IMR-90 (cell line): ENCODE measurements at regions not wholly inside any gene's neighbourhood (a gene's known extent, or its start where the extent isn't known, plus 50 kb on each side); places are given as distances from the start of the nearest gene placed in this dataset.

Experiments
- ATAC-seq: fragments of 200-7000 bp; cut with Tn5 transposase; 2 replicates; pipeline ENCODE4 v1.9.1; 2020; ENCODE audit warnings: low read depth, mild to moderate bottlenecking, moderate library complexity
- BruUV-seq: library from RNA; stranded (reverse); fragments of 400-500 nt; replicated peaks from 2 replicates; lab custom pipeline; 2021; lab: Mats Ljungman, UMichigan
- CTCF ChIA-PET: fragments of 300-600 bp; formaldehyde crosslinking; extraction: SDS; loops from one replicate; lab custom pipeline; 2021; ENCODE audit warnings: antibody characterized with exemption; lab: Yijun Ruan, JAX
- POLR2A ChIA-PET: fragments of 300-600 bp; sonication (Branson Sonifier 250); formaldehyde crosslinking; loops from one replicate; lab custom pipeline; 2022; ENCODE audit warnings: antibody characterized with exemption; ENCODE audit not compliant: unreplicated experiment; lab: Charles Lee
- DNase-seq: peaks from one replicate; pipeline ENCODE4 v3.0.0; 2013
- H2AFZ ChIP-seq: replicated peaks from 2 replicates; pipeline ENCODE3; 2013; ENCODE audit warnings: low read length, mild to moderate bottlenecking; ENCODE audit not compliant: poor library complexity
- H2AK5ac ChIP-seq: 2 replicates; pipeline ENCODE4 v1.6.1; 2013; ENCODE audit warnings: low read depth, low read length, inconsistent platforms
- H2AK9ac ChIP-seq: replicated peaks from 2 replicates; pipeline ENCODE3; 2013; ENCODE audit warnings: mild to moderate bottlenecking, low read depth, low read length, moderate library complexity; ENCODE audit not compliant: poor library complexity
- H2BK120ac ChIP-seq: 2 replicates; pipeline ENCODE4 v1.6.1; 2013; ENCODE audit warnings: low read depth, low read length, inconsistent platforms
- H2BK15ac ChIP-seq: 3 replicates; pipeline ENCODE4 v1.6.1; 2013; ENCODE audit warnings: low read depth, low read length, inconsistent platforms
- H2BK20ac ChIP-seq: 2 replicates; pipeline ENCODE4 v1.6.1; 2013; ENCODE audit warnings: low read depth, mild to moderate bottlenecking, inconsistent platforms, low read length, moderate library complexity
- H2BK5ac ChIP-seq: 2 replicates; pipeline ENCODE4 v1.6.1; 2013; ENCODE audit warnings: mild to moderate bottlenecking, low read depth, low read length, inconsistent platforms; ENCODE audit not compliant: poor library complexity, severe bottlenecking
- H3K14ac ChIP-seq: replicated peaks from 2 replicates; pipeline ENCODE4 v1.6.1; 2013; ENCODE audit warnings: low read depth, low read length, inconsistent platforms
- H3K18ac ChIP-seq: 2 replicates; pipeline ENCODE4 v1.6.1; 2013; ENCODE audit warnings: low read depth, low read length, control low read depth
- H3K23ac ChIP-seq: 2 replicates; pipeline ENCODE4 v1.6.1; 2013; ENCODE audit warnings: low read depth, low read length, inconsistent platforms
- H3K27ac ChIP-seq: 2 replicates; pipeline ENCODE4 v1.5.1; 2013; ENCODE audit warnings: mild to moderate bottlenecking, control low read depth, low read length; ENCODE audit not compliant: insufficient read depth
- H3K27me3 ChIP-seq: 2 replicates; pipeline ENCODE4 v1.6.1; 2013; ENCODE audit warnings: low read length; ENCODE audit not compliant: control insufficient read depth, insufficient read depth
- H3K36me3 ChIP-seq: 2 replicates; pipeline ENCODE4 v1.6.1; 2013; ENCODE audit warnings: low read length, mixed read lengths; ENCODE audit not compliant: control insufficient read depth, insufficient read depth
- H3K4ac ChIP-seq: 2 replicates; pipeline ENCODE4 v1.6.1; 2013; ENCODE audit warnings: low read depth, low read length, inconsistent platforms
- H3K4me1 ChIP-seq: 2 replicates; pipeline ENCODE4 v1.6.1; 2013; ENCODE audit warnings: low read length, mixed read lengths; ENCODE audit not compliant: control insufficient read depth, insufficient read depth
- H3K4me2 ChIP-seq: 2 replicates; pipeline ENCODE4 v1.6.1; 2013; ENCODE audit warnings: low read depth, mild to moderate bottlenecking, control low read depth, low read length, moderate library complexity
- H3K4me3 ChIP-seq: 2 replicates; pipeline ENCODE4 v1.5.1; 2013; ENCODE audit warnings: low read depth, mild to moderate bottlenecking, control low read depth, low read length, moderate library complexity; ENCODE audit not compliant: insufficient read depth
- H3K56ac ChIP-seq: 2 replicates; pipeline ENCODE4 v1.6.1; 2013; ENCODE audit warnings: low read length, inconsistent platforms; ENCODE audit not compliant: insufficient read depth; ENCODE audit errors: extremely low read depth
- H3K79me1 ChIP-seq, 2 experiments: 2 replicates each; pipeline ENCODE4 v1.6.1; 2013; ENCODE audit warnings: low read length in 2 of 2, inconsistent platforms in 1 of 2, low read depth in 1 of 2
- H3K9ac ChIP-seq: 2 replicates; pipeline ENCODE4 v1.6.1; 2013; ENCODE audit warnings: low read depth, low read length, control low read depth
- H3K9me1 ChIP-seq: 2 replicates; pipeline ENCODE4 v1.6.1; 2013; ENCODE audit warnings: low read length, inconsistent platforms; ENCODE audit not compliant: insufficient read depth
- H3K9me3 ChIP-seq: 2 replicates; pipeline ENCODE4 v1.6.1; 2013; ENCODE audit warnings: low read length; ENCODE audit not compliant: control insufficient read depth, insufficient read depth
- H4K20me1 ChIP-seq: 2 replicates; pipeline ENCODE4 v1.6.1; 2013; ENCODE audit warnings: low read length, inconsistent platforms; ENCODE audit not compliant: insufficient read depth
- H4K5ac ChIP-seq: 2 replicates; pipeline ENCODE4 v1.6.1; 2013; ENCODE audit warnings: mild to moderate bottlenecking, low read depth, low read length, control low read depth
- H4K8ac ChIP-seq, 2 experiments: 2 replicates each; pipeline ENCODE4 v1.6.1; 2013; ENCODE audit warnings: low read depth in 2 of 2, low read length in 2 of 2, control low read depth in 1 of 2, inconsistent platforms in 1 of 2
- H4K91ac ChIP-seq: 2 replicates; pipeline ENCODE4 v1.6.1; 2013; ENCODE audit warnings: low read depth, low read length, inconsistent platforms; ENCODE audit not compliant: insufficient read depth
- BHLHE40 ChIP-seq: fragments of 150-350 bp; IDR thresholded peaks from 2 replicates; pipeline ENCODE4 v1.6.1; 2016; ENCODE audit warnings: mild to moderate bottlenecking, low read depth, low read length
- CEBPB ChIP-seq: IDR thresholded peaks from 2 replicates; pipeline ENCODE4 v1.6.1; 2012; ENCODE audit warnings: low read depth, low read length, improper control_type of control experiment
- CHD1 ChIP-seq: IDR thresholded peaks from 2 replicates; pipeline ENCODE4 v1.6.1; 2012; ENCODE audit warnings: low read depth, low read length, improper control_type of control experiment
- CTCF ChIP-seq: conservative IDR thresholded peaks from 2 replicates; pipeline ENCODE4 v1.5.1; 2012; ENCODE audit warnings: mild to moderate bottlenecking, low read depth, low read length, improper control_type of control experiment
- ELK1 ChIP-seq: fragments of 150-350 bp; IDR thresholded peaks from 2 replicates; pipeline ENCODE4 v1.6.1; 2016; ENCODE audit warnings: low read depth, mild to moderate bottlenecking, low read length, moderate library complexity, borderline replicate concordance
- FOS ChIP-seq: fragments of 150-350 bp; IDR thresholded peaks from 2 replicates; pipeline ENCODE4 v1.6.1; 2016; ENCODE audit warnings: low read depth, low read length
- MAFK ChIP-seq: IDR thresholded peaks from 2 replicates; pipeline ENCODE4 v1.6.1; 2012; ENCODE audit warnings: low read depth, low read length, improper control_type of control experiment
- MAZ ChIP-seq: IDR thresholded peaks from 2 replicates; pipeline ENCODE4 v1.6.1; 2012; ENCODE audit warnings: low read depth, mild to moderate bottlenecking, low read length, improper control_type of control experiment, moderate library complexity, borderline replicate concordance
- MXI1 ChIP-seq: IDR thresholded peaks from 2 replicates; pipeline ENCODE4 v1.6.1; 2012; ENCODE audit warnings: low read depth, mild to moderate bottlenecking, low read length, moderate library complexity, borderline replicate concordance
- NFE2L2 ChIP-seq: fragments of 150-350 bp; IDR thresholded peaks from 2 replicates; pipeline ENCODE4 v1.6.1; 2016; ENCODE audit warnings: low read depth, mild to moderate bottlenecking, low read length
- POLR2A ChIP-seq: IDR thresholded peaks from 2 replicates; pipeline ENCODE4 v1.6.1; 2012; ENCODE audit warnings: mild to moderate bottlenecking, low read depth, low read length
- RAD21 ChIP-seq: IDR thresholded peaks from 2 replicates; pipeline ENCODE4 v1.6.1; 2012; ENCODE audit warnings: low read length, improper control_type of control experiment
- RCOR1 ChIP-seq: IDR thresholded peaks from 2 replicates; pipeline ENCODE4 v1.6.1; 2012; ENCODE audit warnings: mild to moderate bottlenecking, low read length, improper control_type of control experiment; ENCODE audit not compliant: insufficient replicate concordance
- RFX5 ChIP-seq: IDR thresholded peaks from 2 replicates; pipeline ENCODE4 v1.8.0; 2012; ENCODE audit warnings: low read depth, mild to moderate bottlenecking, low read length, moderate library complexity
- SMC3 ChIP-seq: fragments of 150-350 bp; IDR thresholded peaks from 2 replicates; pipeline ENCODE4 v1.6.1; 2016; ENCODE audit warnings: low read depth, mild to moderate bottlenecking, antibody characterized with exemption, low read length, moderate library complexity
- USF2 ChIP-seq: fragments of 150-350 bp; IDR thresholded peaks from 2 replicates; pipeline ENCODE4 v1.6.1; 2017; ENCODE audit warnings: mild to moderate bottlenecking, antibody characterized with exemption, low read length, low read depth
- WGBS, 2 experiments: methylation state at CpG; one replicate each; pipeline versions ENCODE4 v1.1.5 to v1.1.7; 2013; ENCODE audit warnings: missing lambda C conversion rate in 2 of 2; ENCODE audit not compliant: insufficient read length in 1 of 2; ENCODE audit errors: extremely low coverage in 2 of 2; 5-methylcytosine and 5-hydroxymethylcytosine counted together
- dilution Hi-C: fragments of 300-500 bp; cut with HindIII; formaldehyde crosslinking; loops from one replicate; pipeline ENCODE4 v1.14.3; 2018; ENCODE audit warnings: low sequenced_read_pairs; ENCODE audit not compliant: unreplicated experiment
- in situ Hi-C: fragments of 300-500 bp; cut with MboI; formaldehyde crosslinking; loops from 3 replicates; pipeline ENCODE4 v1.14.3; 2019; ENCODE audit warnings: low sequenced_read_pairs, inconsistent platforms, mixed read lengths
- intact Hi-C: fragments of 100-400 bp; cut with micrococcal nuclease; formaldehyde crosslinking; loops from 2 replicates; pipeline ENCODE4 v1.10.0; 2022

GRCh38 chr13:72121466-72121865 is 254.5 kb upstream of the DACH1 start:
- WGBS, 2 experiments, result no CpG with 5 or more reads among the region's 3 CpGs
- no peak overlapping the region for H3K9ac ChIP-seq
- intact Hi-C loops (no loop called here), dilution Hi-C loops (no loop called here), in situ Hi-C loops (no loop called here)
- H3K18ac ChIP-seq, result no peak overlapping the region
- H2BK5ac ChIP-seq, result no peak overlapping the region
- peaks cover 2% of the 10 kb centered on the region; the same call in 1 of the 2 replicates for H3K9me3 ChIP-seq
- no peak overlapping the region for H3K4me3 ChIP-seq
- no peaks in the 10 kb centered on the region for H3K79me1 ChIP-seq
- H4K5ac ChIP-seq, result no peak overlapping the region
- DNase-seq (no peak), ATAC-seq (no peak)
- TF ChIP-seq RAD21 (no peak), RFX5 (no peak), NFE2L2 (no peak), SMC3 (no peak), BHLHE40 (no peak), ELK1 (no peak), CEBPB (no peak), USF2 (no peak), POLR2A (no peak), CTCF (no peak), MXI1 (no peak), MAZ (no peak), MAFK (no peak), RCOR1 (no peak), FOS (no peak), CHD1 (no peak)
- no peaks in the 10 kb centered on the region for H4K20me1 ChIP-seq
- ChIA-PET CTCF (no interaction called here), POLR2A (no interaction called here)
- H3K23ac ChIP-seq, result no peak overlapping the region
- no peaks in the 10 kb centered on the region for H3K36me3 ChIP-seq
- no peak overlapping the region for H2BK15ac ChIP-seq
- no peak overlapping the region for H3K4ac ChIP-seq
- H2BK120ac ChIP-seq, result no peak overlapping the region
- no peak overlapping the region for H2AK5ac ChIP-seq
- H3K56ac ChIP-seq, result no peak overlapping the region
- H2AK9ac ChIP-seq, result no peak overlapping the region
- H3K14ac ChIP-seq, result no peak overlapping the region
- no peaks in the 10 kb centered on the region for H3K27me3 ChIP-seq
- H2BK20ac ChIP-seq, result no peak overlapping the region
- H3K27ac ChIP-seq, result no peak overlapping the region
- H3K4me1 ChIP-seq, result no peaks in the 10 kb centered on the region
- H4K91ac ChIP-seq, result no peak overlapping the region
- H3K9me1 ChIP-seq, result no peaks in the 10 kb centered on the region
- H3K4me2 ChIP-seq, result no peak overlapping the region
- no peak overlapping the region for H4K8ac ChIP-seq
- no peak overlapping the region for H2AFZ ChIP-seq
- no TSS peak for BruUV-seq
